AG09309 (cell line): ENCODE measurements at regions not wholly inside any gene's neighbourhood (a gene's known extent, or its start where the extent isn't known, plus 50 kb on each side); places are given as distances from the start of the nearest gene placed in this dataset.

ENCODE experiments used
- DNase-seq: peaks from one replicate; pipeline ENCODE4 v3.0.0-alpha.2; 2010; ENCODE audit warnings: low read depth
- H3K4me3 ChIP-seq: 2 replicates; pipeline ENCODE4 v1.5.1; 2011; ENCODE audit warnings: mild to moderate bottlenecking, low read depth, low read length, moderate library complexity; ENCODE audit not compliant: control insufficient read depth
- CTCF ChIP-seq: IDR thresholded peaks from 2 replicates; pipeline ENCODE4 v1.5.1; 2011; ENCODE audit warnings: mild to moderate bottlenecking, low read depth, low read length, inconsistent platforms; ENCODE audit not compliant: insufficient read depth, control insufficient read depth; ENCODE audit errors: missing control alignments

GRCh38 chr2:37855283-37856041 lies 69.6 kb upstream of the RMDN2 start:
- H3K4me3 ChIP-seq: no peak overlapping the region
- DNase-seq: no peak
- no peak for TF ChIP-seq CTCF

GRCh38 chr2:37856101-37856751 lies 68.9 kb upstream of the RMDN2 start:
- H3K4me3 ChIP-seq: no peak overlapping the region
- TF ChIP-seq CTCF: no peak
- DNase-seq: no peak

DNA sequence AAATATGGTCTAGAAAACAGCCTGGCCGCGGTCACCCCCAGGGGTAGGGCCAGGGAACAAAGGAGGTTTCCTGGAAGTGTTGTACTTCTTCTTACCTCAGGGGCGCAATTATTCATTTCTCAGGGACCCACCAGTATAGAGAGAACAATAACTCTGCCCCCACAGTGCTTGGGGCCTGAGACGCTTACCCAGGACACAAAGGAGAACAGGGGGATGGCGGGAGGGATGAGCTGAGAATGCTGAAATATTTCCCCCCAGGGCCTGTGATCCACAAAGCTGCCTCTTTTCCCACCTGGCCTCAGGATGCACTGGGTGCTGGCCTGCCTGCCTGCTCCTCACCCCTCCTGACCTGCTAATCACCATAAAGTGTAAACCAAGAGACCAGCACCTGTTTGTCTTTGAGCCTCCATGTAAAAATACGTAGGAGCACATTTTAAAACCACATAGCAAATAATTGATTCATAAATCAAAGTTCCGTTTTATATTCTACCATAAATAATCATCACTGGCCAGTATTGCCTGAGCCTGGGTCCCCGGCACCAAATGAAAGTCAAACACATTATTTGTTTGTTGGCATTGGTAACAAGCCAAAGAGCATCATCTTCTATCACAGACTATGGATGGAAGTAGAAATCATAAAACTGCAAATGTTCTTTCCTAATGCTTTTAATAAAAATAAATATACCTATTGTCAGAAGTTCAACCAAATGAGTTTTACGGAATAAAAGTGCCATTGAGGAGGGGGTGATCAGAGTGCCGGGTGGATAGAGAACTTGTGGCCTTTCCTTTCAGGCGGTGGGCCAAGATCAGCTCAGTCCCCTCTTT lies 67.3 kb upstream of the RMDN2 start:
- no peak overlapping the region for H3K4me3 ChIP-seq
- no peak for DNase-seq
- TF ChIP-seq CTCF: no peak

DNA sequence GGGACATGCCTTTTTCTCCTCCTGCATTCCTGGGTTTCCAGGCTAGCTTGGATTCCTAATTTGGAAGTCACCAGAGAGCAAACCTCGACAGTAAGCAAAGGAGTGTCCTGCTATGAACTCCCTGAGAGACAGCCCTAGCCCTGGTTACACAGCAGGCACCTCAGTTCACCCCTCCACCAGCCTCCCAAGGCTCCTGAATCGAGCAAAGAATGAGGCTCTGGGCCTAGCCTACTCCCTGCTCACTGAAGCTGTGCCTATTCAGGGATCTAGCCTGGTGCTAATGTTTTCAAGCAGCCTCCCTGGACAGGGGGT lies 66.7 kb upstream of the RMDN2 start:
- no peak overlapping the region for H3K4me3 ChIP-seq
- TF ChIP-seq CTCF: no peak
- DNase-seq: no peak

- DNase-seq: no peak
- no peak for TF ChIP-seq CTCF
- no peak overlapping the region for H3K4me3 ChIP-seq
Measured at GRCh38 chr2:37858725-37859267, 66.3 kb upstream of the RMDN2 start.

GRCh38 chr2:37862620-37863019 lies 62.5 kb upstream of the RMDN2 start:
- DNase-seq: no peak
- TF ChIP-seq CTCF: no peak

More at GRCh38 chr2:37862620-37863019, 62.5 kb upstream of the RMDN2 start:
- no peak overlapping the region for H3K4me3 ChIP-seq
